Naive thymus-derived CD4-positive, alpha-beta T cell (primary cell): ENCODE measurements at regions not wholly inside any gene's neighbourhood (a gene's known extent, or its start where the extent isn't known, plus 50 kb on each side); places are given as distances from the start of the nearest gene placed in this dataset.

Experiments
- ATAC-seq: fragments of 150-1000 bp; cut with Tn5 transposase; 2 replicates; pipeline ENCODE4 v1.10.0; 2021; ENCODE audit warnings: mild to moderate bottlenecking, moderate library complexity
- CTCF ChIA-PET: fragments of 350-600 bp; sonication (Branson Sonifier 250); formaldehyde crosslinking; loops from one replicate; lab custom pipeline; 2021; ENCODE audit warnings: antibody characterized with exemption; lab: Charles Lee
- POLR2A ChIA-PET: fragments of 350-600 bp; sonication (Branson Sonifier 250); formaldehyde crosslinking; loops from one replicate; lab custom pipeline; 2021; ENCODE audit warnings: antibody characterized with exemption, inconsistent platforms; lab: Charles Lee
- DNase-seq, 9 donors: peaks; one replicate each; pipeline versions ENCODE4 v3.0.0 to v3.0.0-alpha.2; 2020 to 2022; ENCODE audit warnings: mixed read lengths in 1 of 9
- H3K27ac ChIP-seq: one replicate; pipeline ENCODE4 v1.7.0; 2013; ENCODE audit warnings: mild to moderate bottlenecking, low read depth, low read length, moderate library complexity
- H3K27me3 ChIP-seq, 2 donors: one replicate each; pipeline ENCODE4 v1.7.0; 2013; ENCODE audit warnings: low read length in 2 of 2, mild to moderate bottlenecking in 2 of 2, moderate library complexity in 2 of 2; ENCODE audit not compliant: control insufficient read depth in 2 of 2, insufficient read depth in 2 of 2
- H3K36me3 ChIP-seq, 3 experiments: 1 replicate in 2 of 3; 2 replicates in 1 of 3; pipeline ENCODE4 v1.7.0; 2013; ENCODE audit warnings: low read length in 3 of 3, mild to moderate bottlenecking in 3 of 3, moderate library complexity in 1 of 3; ENCODE audit not compliant: insufficient read depth in 3 of 3, control insufficient read depth in 2 of 3
- H3K4me1 ChIP-seq, 2 donors: one replicate each; pipeline ENCODE4 v1.7.0; 2013; ENCODE audit warnings: low read length in 2 of 2, mild to moderate bottlenecking in 2 of 2, moderate library complexity in 1 of 2; ENCODE audit not compliant: control insufficient read depth in 2 of 2, insufficient read depth in 2 of 2
- H3K4me3 ChIP-seq: 2 replicates; pipeline ENCODE4 v1.7.0; 2013; ENCODE audit warnings: mild to moderate bottlenecking, low read length
- H3K9me3 ChIP-seq, 3 experiments: 1 replicate in 2 of 3; 2 replicates in 1 of 3; pipeline ENCODE4 v1.7.0; 2013; ENCODE audit warnings: low read length in 3 of 3; ENCODE audit not compliant: control insufficient read depth in 2 of 3
- H3K27ac Mint-ChIP-seq, 9 donors: one replicate each; pipeline ENCODE4 v1.8.0; 2020 to 2022; ENCODE audit warnings: mixed read lengths in 9 of 9, mild to moderate bottlenecking in 8 of 9, moderate library complexity in 5 of 9, inconsistent platforms in 2 of 9
- H3K27me3 Mint-ChIP-seq, 5 donors: one replicate each; pipeline ENCODE4 v1.8.0; 2021 to 2022; ENCODE audit warnings: mixed read lengths in 5 of 5, mild to moderate bottlenecking in 1 of 5
- H3K36me3 Mint-ChIP-seq, 5 donors: one replicate each; pipeline ENCODE4 v1.8.0; 2020 to 2022; ENCODE audit warnings: mixed read lengths in 5 of 5, mild to moderate bottlenecking in 3 of 5, inconsistent platforms in 1 of 5
- H3K4me1 Mint-ChIP-seq, 7 donors: one replicate each; pipeline ENCODE4 v1.8.0; 2020 to 2022; ENCODE audit warnings: mixed read lengths in 7 of 7, mild to moderate bottlenecking in 3 of 7, inconsistent platforms in 1 of 7
- H3K4me3 Mint-ChIP-seq, 10 donors: one replicate each; pipeline ENCODE4 v1.8.0; 2020 to 2022; ENCODE audit warnings: mild to moderate bottlenecking in 10 of 10, mixed read lengths in 10 of 10, moderate library complexity in 6 of 10, inconsistent platforms in 2 of 10
- H3K9me3 Mint-ChIP-seq, 11 donors: one replicate each; pipeline ENCODE4 v1.8.0; 2020 to 2022; ENCODE audit warnings: mixed read lengths in 11 of 11, mild to moderate bottlenecking in 4 of 11, inconsistent platforms in 1 of 11, moderate library complexity in 1 of 11
- intact Hi-C, 2 donors: fragments of 100-400 bp; cut with micrococcal nuclease; formaldehyde crosslinking; loops; one replicate each; pipeline ENCODE4 v1.15.1; 2023

GRCh38 chr11:103794262-103794661 is 242.2 kb upstream of the DDI1 start:
- Histone ChIP-seq H3K9me3 (no peaks in the 10 kb centered on the region), H3K36me3 (no peaks in the 10 kb centered on the region), H3K4me1 (no peaks in the 10 kb centered on the region), H3K4me3 (no peak overlapping the region), H3K27me3 (no peaks in the 10 kb centered on the region), H3K27ac (no peak overlapping the region)
- ATAC-seq, result no peak
- CTCF ChIA-PET, result no interaction called here
- POLR2A ChIA-PET, result no interaction called here
- Mint-ChIP-seq H3K27ac (no peak overlapping the region), H3K9me3 (peaks cover 0 to 21% (median 10%) of the 10 kb centered on the region in 11 donors), H3K36me3 (no peaks in the 10 kb centered on the region), H3K27me3 (peaks cover 0 to 8% (median 0%) of the 10 kb centered on the region in 5 donors), H3K4me1 (no peaks in the 10 kb centered on the region), H3K4me3 (no peak overlapping the region)
- intact Hi-C loops, result no loop called here
- DNase-seq, result no peak

- H3K4me1 ChIP-seq, result no peaks in the 10 kb centered on the region
- H3K9me3 Mint-ChIP-seq, result peaks cover 0 to 6% (median 0%) of the 10 kb centered on the region in 11 donors
- CTCF ChIA-PET, result no interaction called here
- H3K9me3 ChIP-seq, result no peaks in the 10 kb centered on the region
- H3K27me3 ChIP-seq, result no peaks in the 10 kb centered on the region
- H3K36me3 Mint-ChIP-seq, result no peaks in the 10 kb centered on the region
- no peaks in the 10 kb centered on the region for H3K4me1 Mint-ChIP-seq
- POLR2A ChIA-PET, result no interaction called here
- DNase-seq (no peak), ATAC-seq (no peak)
- intact Hi-C loops, result no loop called here
- H3K27me3 Mint-ChIP-seq, result peaks cover 0 to 8% (median 0%) of the 10 kb centered on the region in 5 donors
- H3K4me3 Mint-ChIP-seq, result no peak overlapping the region
- H3K27ac ChIP-seq, result no peak overlapping the region
- H3K27ac Mint-ChIP-seq, result no peak overlapping the region
- H3K36me3 ChIP-seq, result no peaks in the 10 kb centered on the region
- H3K4me3 ChIP-seq, result no peak overlapping the region
Observed at GRCh38 chr11:103798026-103798425, 238.4 kb upstream of the DDI1 start.

GRCh38 chr11:103798446-103798845 is 238.0 kb upstream of the DDI1 start:
- Mint-ChIP-seq H3K27me3 (peaks cover 0 to 8% (median 0%) of the 10 kb centered on the region in 5 donors), H3K4me1 (no peaks in the 10 kb centered on the region), H3K36me3 (no peaks in the 10 kb centered on the region), H3K9me3 (peaks cover 0 to 6% (median 0%) of the 10 kb centered on the region in 11 donors), H3K27ac (no peak overlapping the region), H3K4me3 (no peak overlapping the region)
- Histone ChIP-seq H3K36me3 (no peaks in the 10 kb centered on the region), H3K27ac (no peak overlapping the region), H3K4me1 (no peaks in the 10 kb centered on the region), H3K4me3 (no peak overlapping the region), H3K27me3 (no peaks in the 10 kb centered on the region), H3K9me3 (no peaks in the 10 kb centered on the region)
- POLR2A ChIA-PET, result no interaction called here
- no peak for DNase-seq
- intact Hi-C loops, result no loop called here
- CTCF ChIA-PET, result no interaction called here
- ATAC-seq, result no peak

GRCh38 chr11:103800406-103801114 is 235.9 kb upstream of the DDI1 start:
- H3K4me1 Mint-ChIP-seq, result no peaks in the 10 kb centered on the region
- CTCF ChIA-PET, result no interaction called here
- H3K9me3 Mint-ChIP-seq, result peaks cover 0 to 4% (median 0%) of the 10 kb centered on the region in 11 donors
- Histone ChIP-seq H3K27ac (no peak overlapping the region), H3K4me3 (no peak overlapping the region), H3K36me3 (no peaks in the 10 kb centered on the region), H3K4me1 (no peaks in the 10 kb centered on the region), H3K27me3 (no peaks in the 10 kb centered on the region), H3K9me3 (no peaks in the 10 kb centered on the region)
- peaks cover 0 to 13% (median 0%) of the 10 kb centered on the region in 5 donors for H3K27me3 Mint-ChIP-seq
- DNase-seq (no peak), ATAC-seq (no peak)
- H3K27ac Mint-ChIP-seq, result no peak overlapping the region
- POLR2A ChIA-PET, result no interaction called here
- H3K36me3 Mint-ChIP-seq, result no peaks in the 10 kb centered on the region
- H3K4me3 Mint-ChIP-seq, result no peak overlapping the region
- intact Hi-C loops, result no loop called here

- Mint-ChIP-seq H3K9me3 (peaks cover 0 to 4% (median 0%) of the 10 kb centered on the region in 11 donors), H3K4me3 (no peak overlapping the region), H3K4me1 (no peaks in the 10 kb centered on the region), H3K27ac (no peak overlapping the region), H3K27me3 (peaks cover 0 to 5% (median 0%) of the 10 kb centered on the region in 5 donors), H3K36me3 (no peaks in the 10 kb centered on the region)
- ATAC-seq (no peak), DNase-seq (no peak)
- intact Hi-C loops, result no loop called here
- Histone ChIP-seq H3K4me3 (no peak overlapping the region), H3K4me1 (no peaks in the 10 kb centered on the region), H3K36me3 (no peaks in the 10 kb centered on the region), H3K27ac (no peak overlapping the region), H3K27me3 (no peaks in the 10 kb centered on the region), H3K9me3 (no peaks in the 10 kb centered on the region)
- POLR2A ChIA-PET, result no interaction called here
- CTCF ChIA-PET, result no interaction called here
Observed at GRCh38 chr11:103803062-103803461, 233.4 kb upstream of the DDI1 start.

GRCh38 chr11:103805688-103806009 is 230.8 kb upstream of the DDI1 start:
- Histone ChIP-seq H3K9me3 (no peaks in the 10 kb centered on the region), H3K36me3 (no peaks in the 10 kb centered on the region), H3K27me3 (no peaks in the 10 kb centered on the region), H3K4me1 (no peaks in the 10 kb centered on the region), H3K4me3 (no peak overlapping the region), H3K27ac (no peak overlapping the region)
- H3K36me3 Mint-ChIP-seq, result no peaks in the 10 kb centered on the region
- H3K4me1 Mint-ChIP-seq, result no peaks in the 10 kb centered on the region
- H3K4me3 Mint-ChIP-seq, result no peak overlapping the region
- ChIA-PET CTCF (no interaction called here), POLR2A (no interaction called here)
- peaks cover 0 to 6% (median 0%) of the 10 kb centered on the region in 11 donors for H3K9me3 Mint-ChIP-seq
- H3K27me3 Mint-ChIP-seq, result peaks cover 0 to 5% (median 0%) of the 10 kb centered on the region in 5 donors
- DNase-seq, result no peak
- no peak overlapping the region for H3K27ac Mint-ChIP-seq
- no peak for ATAC-seq
- intact Hi-C loops, result no loop called here

- peaks cover 0 to 7% (median 0%) of the 10 kb centered on the region in 11 donors for H3K9me3 Mint-ChIP-seq
- Histone ChIP-seq H3K27me3 (no peaks in the 10 kb centered on the region), H3K4me1 (no peaks in the 10 kb centered on the region), H3K27ac (no peak overlapping the region), H3K9me3 (no peaks in the 10 kb centered on the region), H3K4me3 (no peak overlapping the region), H3K36me3 (no peaks in the 10 kb centered on the region)
- H3K27me3 Mint-ChIP-seq, result peaks cover 0 to 5% (median 0%) of the 10 kb centered on the region in 5 donors
- POLR2A ChIA-PET, result no interaction called here
- H3K4me1 Mint-ChIP-seq, result no peaks in the 10 kb centered on the region
- no peaks in the 10 kb centered on the region for H3K36me3 Mint-ChIP-seq
- ATAC-seq (no peak), DNase-seq (no peak)
- H3K27ac Mint-ChIP-seq, result no peak overlapping the region
- no peak overlapping the region for H3K4me3 Mint-ChIP-seq
- intact Hi-C loops, result no loop called here
- CTCF ChIA-PET, result no interaction called here
Observed at GRCh38 chr11:103806130-103806895, 230.1 kb upstream of the DDI1 start.
